ENCODE measurements at regions not wholly inside any gene's neighbourhood (a gene's known extent, or its start where the extent isn't known, plus 50 kb on each side); places are given as distances from the start of the nearest gene placed in this dataset.

- no peaks in the 10 kb centered on the region; the same call in 1 of the 2 replicates for H3K4me1 Mint-ChIP-seq
- ChIA-PET POLR2A (interaction anchor here (0.6 kb wide), 1 partner anchor 83 kb away, joined by 3 read pairs; no protein-coding TSS in a partner anchor), CTCF (interaction anchor here (0.6 kb wide), 3 partner anchors 9 to 135 kb away, joined by 3 to 4 read pairs (median 4); no protein-coding TSS in a partner anchor)
- no peak overlapping the region for H3K4me3 Mint-ChIP-seq
- H3K9me3 Mint-ChIP-seq = no peaks in the 10 kb centered on the region
- no peaks in the 10 kb centered on the region for H3K27me3 Mint-ChIP-seq (ENCODE audit: low read depth)
- no peak for ATAC-seq
- H3K27ac Mint-ChIP-seq = no peak overlapping the region
- no peak for DNase-seq (ENCODE audit: low spot score)
- peaks cover 7% of the 10 kb centered on the region; the same call in 1 of the 2 replicates for H3K36me3 Mint-ChIP-seq
- no peak for TF ChIP-seq ESRRA (CRISPR knock-in tag; IDR thresholded peaks at IDR 0.05; ENCODE audit: borderline replicate concordance)
- TF ChIP-seq HMGA2 (CRISPR knock-in tag; IDR thresholded peaks at IDR 0.05) = no peak
- no peak for TF ChIP-seq FOXP1 (CRISPR knock-in tag; IDR thresholded peaks at IDR 0.05; ENCODE audit: borderline replicate concordance)
- no peak for TF ChIP-seq EMX1 (CRISPR knock-in tag; IDR thresholded peaks at IDR 0.05)
- TF ChIP-seq ATF2 (CRISPR knock-in tag; IDR thresholded peaks at IDR 0.05; ENCODE audit: borderline replicate concordance, low read depth) = no peak
- TF ChIP-seq CTCF (IDR thresholded peaks at IDR 0.05) = no peak
- no peak for TF ChIP-seq MXD4 (CRISPR knock-in tag; IDR thresholded peaks at IDR 0.05; ENCODE audit: borderline replicate concordance)
- no peak for TF ChIP-seq GABPB1 (CRISPR knock-in tag; IDR thresholded peaks at IDR 0.05)
- TF ChIP-seq ZBTB21 (CRISPR knock-in tag; IDR thresholded peaks at IDR 0.05; ENCODE audit: borderline replicate concordance) = no peak
- TF ChIP-seq TCF7 (CRISPR knock-in tag; IDR thresholded peaks at IDR 0.05; ENCODE audit: low read depth) = no peak
- no peak for TF ChIP-seq RELA (CRISPR knock-in tag; IDR thresholded peaks at IDR 0.05; ENCODE audit: borderline replicate concordance)
- TF ChIP-seq ZBTB43 (CRISPR knock-in tag; IDR thresholded peaks at IDR 0.05) = no peak
- TF ChIP-seq FOXK1 (CRISPR knock-in tag; IDR thresholded peaks at IDR 0.05) = no peak
- TF ChIP-seq, protein P1, sequence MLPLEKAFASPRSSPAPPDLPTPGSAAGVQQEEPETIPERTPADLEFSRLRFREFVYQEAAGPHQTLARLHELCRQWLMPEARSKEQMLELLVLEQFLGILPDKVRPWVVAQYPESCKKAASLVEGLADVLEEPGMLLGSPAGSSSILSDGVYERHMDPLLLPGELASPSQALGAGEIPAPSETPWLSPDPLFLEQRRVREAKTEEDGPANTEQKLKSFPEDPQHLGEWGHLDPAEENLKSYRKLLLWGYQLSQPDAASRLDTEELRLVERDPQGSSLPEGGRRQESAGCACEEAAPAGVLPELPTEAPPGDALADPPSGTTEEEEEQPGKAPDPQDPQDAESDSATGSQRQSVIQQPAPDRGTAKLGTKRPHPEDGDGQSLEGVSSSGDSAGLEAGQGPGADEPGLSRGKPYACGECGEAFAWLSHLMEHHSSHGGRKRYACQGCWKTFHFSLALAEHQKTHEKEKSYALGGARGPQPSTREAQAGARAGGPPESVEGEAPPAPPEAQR (CRISPR knock-in tag; IDR thresholded peaks at IDR 0.05) = no peak
- no peak for TF ChIP-seq NFATC4 (CRISPR knock-in tag; IDR thresholded peaks at IDR 0.05)
- TF ChIP-seq, protein P2, sequence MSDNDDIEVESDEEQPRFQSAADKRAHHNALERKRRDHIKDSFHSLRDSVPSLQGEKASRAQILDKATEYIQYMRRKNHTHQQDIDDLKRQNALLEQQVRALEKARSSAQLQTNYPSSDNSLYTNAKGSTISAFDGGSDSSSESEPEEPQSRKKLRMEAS (CRISPR knock-in tag; IDR thresholded peaks at IDR 0.05) = no peak
- no peak for TF ChIP-seq IRF2 (CRISPR knock-in tag; IDR thresholded peaks at IDR 0.05; ENCODE audit: borderline replicate concordance, low read depth)
- no peak for TF ChIP-seq AR (CRISPR knock-in tag; IDR thresholded peaks at IDR 0.05)
- no peak for TF ChIP-seq MLX (CRISPR knock-in tag; IDR thresholded peaks at IDR 0.05)
Observed at GRCh38 chr6:15183979-15184378, 61.9 kb upstream of the JARID2 start.
